ENCODE measurements at regions not wholly inside any gene's neighbourhood (a gene's known extent, or its start where the extent isn't known, plus 50 kb on each side); places are given as distances from the start of the nearest gene placed in this dataset.

DNA sequence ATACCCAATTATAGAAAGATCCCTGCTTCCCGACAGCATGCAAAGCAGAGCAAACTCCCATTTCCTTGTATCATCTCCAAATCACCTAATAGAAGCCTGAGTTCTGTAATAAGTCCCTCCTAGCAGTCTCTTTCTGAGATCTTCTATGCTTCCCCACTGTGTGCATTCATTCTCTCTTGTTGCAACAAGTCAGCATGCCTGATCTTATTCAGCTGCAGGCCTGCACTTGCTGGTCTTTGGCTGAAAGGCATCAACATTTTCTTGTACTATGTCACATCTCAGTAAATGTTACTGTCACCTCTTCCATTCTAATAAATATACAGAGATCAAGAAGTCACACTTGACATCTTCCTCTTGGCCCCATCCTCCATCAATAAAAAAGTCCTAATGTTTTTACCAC, 449.9 kb upstream of the MEX3C start:
- intact Hi-C loops (cut with micrococcal nuclease), result no loop called here

DNA sequence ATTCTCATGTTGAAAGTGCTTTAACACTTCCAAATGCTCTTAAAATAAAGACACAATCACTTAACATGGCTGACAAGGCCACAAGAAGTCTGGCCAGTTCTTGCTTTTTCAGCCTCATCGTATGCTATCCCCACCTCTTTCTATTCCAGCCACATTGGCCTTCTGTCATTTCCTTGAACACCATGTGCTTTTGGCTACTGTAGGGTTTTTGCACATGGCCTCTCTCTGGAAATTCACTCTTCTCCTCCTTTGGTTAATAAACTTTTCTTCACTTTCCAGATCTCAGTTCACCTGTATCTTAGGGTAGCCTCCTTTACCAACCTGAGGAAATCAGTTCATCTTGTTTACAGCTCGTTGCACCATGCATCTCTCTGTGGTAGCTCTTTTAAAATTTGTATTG, 450.5 kb upstream of the MEX3C start:
- intact Hi-C loops (cut with micrococcal nuclease), result no loop called here

DNA sequence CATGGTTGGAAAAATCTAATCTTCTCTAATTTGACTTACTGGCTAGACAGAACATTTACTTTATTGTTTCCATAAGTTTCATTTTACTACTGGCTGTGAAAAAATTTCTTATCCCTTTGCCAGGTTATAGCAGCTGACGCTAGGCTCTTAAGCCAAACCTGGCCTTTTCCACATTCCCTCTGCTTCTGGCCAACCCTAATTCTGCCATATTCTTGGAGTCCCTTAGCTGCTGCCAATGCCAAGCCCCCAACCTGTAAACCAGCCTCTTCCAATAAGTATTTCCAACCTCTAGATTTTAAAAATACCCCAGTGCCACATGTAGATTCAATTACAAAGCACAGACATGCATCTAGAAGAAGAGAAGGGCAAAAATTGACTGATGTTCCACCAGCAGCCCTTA, 452.3 kb upstream of the MEX3C start:
- intact Hi-C loops (cut with micrococcal nuclease), result no loop called here

DNA sequence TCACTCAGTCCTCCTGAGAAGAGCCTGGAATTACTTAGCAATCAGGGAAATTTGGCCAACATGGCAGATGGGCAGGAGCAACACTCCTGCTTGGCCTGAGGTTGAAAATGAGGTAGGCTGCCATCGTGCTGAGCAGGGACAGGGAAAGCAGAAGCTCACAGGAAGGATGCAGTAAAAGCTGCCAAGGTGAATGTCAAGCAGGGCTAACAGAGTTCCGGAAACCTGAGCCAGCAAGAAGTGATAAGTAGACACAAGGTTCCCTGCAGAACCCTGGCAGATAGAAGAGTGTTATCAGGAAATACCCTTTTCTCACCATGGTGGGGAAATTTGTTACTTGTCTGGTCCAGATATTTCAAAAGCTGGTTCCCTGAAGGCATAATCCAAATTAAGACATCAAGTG, 454.3 kb upstream of the MEX3C start:
- intact Hi-C loops (cut with micrococcal nuclease), result no loop called here

DNA sequence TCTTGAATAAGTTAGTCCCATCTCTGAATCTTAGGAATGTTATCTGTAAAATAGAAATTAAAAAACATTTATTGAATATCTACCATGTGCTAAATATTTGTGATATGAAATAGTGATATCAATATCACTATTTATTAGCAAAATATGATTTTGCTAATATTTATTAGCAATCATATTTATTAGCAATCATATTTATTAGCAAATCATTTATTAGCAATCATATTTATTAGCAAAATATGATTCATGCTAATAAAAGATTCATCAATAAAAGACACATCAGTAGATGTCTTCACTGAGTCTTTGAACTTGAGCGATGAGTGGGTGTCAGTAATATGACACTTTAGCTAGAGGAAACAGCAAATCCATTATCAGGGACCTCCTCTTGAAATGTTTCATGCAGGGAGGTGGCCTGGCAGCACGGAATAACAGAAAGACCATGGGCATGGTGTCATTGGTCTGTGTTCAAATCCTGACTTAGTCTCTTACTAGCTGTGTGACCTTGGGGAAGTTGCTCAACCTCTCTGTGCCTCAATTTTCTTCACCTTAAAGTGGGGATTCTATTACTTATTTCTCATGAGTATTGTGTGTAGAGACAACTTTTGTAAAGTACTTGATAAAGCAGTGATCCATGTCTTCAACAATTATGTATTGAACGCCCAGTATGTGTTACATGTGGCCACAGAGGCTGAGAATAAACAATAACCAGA, 456.2 kb upstream of the MEX3C start:
- intact Hi-C loops (cut with micrococcal nuclease), result no loop called here

DNA sequence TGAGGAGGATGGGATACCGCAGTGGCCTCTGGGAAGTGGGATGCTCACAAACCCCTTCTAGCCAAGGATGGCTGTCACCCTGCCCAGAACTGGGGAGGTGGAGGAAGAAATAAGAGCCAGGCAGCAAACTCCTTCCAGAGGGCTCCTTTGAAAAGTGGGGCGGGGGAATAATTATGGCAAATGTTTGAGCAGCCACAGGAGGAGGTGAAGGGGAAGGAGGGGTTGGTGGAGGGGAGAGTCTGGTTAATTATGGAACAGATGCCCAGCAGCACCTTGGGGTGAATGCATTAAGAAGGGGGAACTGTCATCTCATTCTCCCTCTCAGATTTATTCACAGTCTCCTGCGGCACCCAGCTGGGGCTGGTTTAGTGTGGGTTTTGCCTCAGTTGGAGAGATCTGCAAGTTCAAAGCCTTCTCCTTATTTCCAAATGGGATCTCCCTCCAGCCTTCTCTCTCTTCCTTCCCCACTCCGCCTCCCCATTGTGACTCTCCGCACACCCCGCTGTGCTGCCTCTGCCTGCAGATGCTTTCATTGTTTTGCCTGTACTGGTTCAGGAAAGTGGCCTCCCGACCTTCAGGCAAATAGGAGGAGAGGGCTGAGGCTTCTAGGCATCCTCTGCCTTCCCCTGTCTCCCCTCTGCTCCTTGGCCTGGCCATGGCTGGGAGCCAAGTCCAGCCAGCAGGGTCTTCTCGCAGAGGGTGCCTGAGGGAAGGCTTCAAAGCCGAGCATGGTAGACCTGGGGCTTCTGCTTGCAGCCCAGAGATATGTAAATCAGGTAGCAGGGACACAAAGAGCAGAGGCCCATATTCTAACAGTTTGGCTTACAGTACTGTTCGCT, 457.2 kb upstream of the MEX3C start:
- intact Hi-C loops (cut with micrococcal nuclease), result no loop called here

DNA sequence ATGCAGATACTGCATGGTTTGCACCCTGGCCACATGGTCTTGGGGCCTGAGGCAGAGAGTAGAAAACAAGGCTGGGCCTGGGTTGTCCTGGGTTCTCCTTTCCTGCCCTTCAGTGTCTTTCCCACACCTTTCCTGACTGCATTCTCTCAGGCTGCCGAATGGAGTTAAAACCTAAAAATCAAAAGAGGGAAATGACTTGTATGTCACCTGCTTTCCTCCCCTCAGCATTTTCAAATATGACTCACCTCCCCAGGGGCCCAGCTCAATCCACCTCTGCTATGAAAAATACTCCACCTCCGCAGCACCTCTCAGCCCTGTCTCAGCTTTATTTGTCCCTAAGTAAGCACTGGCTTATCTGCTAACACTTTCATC, 457.8 kb upstream of the MEX3C start:
- intact Hi-C loops (cut with micrococcal nuclease), result no loop called here

DNA sequence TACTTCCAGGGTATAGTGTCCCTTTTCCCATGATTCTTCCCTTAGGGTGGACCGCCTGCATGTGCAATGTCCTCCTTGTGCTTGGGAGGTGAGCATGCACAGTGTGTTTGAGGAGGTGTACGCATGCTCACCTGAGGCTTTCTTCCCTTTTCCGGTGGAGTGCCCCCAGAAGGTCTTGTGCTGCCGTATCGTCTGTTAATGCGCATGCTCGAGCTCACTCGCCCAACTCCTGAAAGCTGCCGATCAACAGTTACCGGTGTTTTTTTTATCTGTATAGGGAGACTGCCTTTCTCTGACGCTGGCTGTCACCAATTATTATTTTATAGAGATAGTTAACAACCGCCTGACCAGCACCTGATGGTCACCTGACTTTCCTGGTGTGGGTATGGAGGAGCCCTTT, 458.8 kb upstream of the MEX3C start:
- intact Hi-C loops (cut with micrococcal nuclease), result no loop called here

DNA sequence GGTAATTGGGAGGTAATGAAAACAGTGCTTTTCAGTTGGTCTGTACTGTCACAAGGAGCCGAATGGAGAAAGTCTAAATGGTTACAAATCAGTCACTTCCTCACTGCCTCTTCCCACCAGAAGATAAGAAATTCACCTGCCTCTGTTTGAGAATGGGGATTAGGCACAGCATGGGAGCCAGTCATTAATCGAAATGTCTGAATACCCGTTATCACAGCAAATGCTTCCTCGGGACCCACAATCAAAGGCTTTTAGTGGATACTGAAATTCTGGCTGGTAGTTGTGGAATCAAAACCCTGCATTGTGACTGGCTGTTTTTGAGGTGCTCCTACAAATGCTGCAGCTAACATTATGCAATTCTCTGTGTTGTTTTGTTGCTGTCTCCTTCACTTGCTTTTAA, 461.0 kb upstream of the MEX3C start:
- intact Hi-C loops (cut with micrococcal nuclease), result no loop called here

DNA sequence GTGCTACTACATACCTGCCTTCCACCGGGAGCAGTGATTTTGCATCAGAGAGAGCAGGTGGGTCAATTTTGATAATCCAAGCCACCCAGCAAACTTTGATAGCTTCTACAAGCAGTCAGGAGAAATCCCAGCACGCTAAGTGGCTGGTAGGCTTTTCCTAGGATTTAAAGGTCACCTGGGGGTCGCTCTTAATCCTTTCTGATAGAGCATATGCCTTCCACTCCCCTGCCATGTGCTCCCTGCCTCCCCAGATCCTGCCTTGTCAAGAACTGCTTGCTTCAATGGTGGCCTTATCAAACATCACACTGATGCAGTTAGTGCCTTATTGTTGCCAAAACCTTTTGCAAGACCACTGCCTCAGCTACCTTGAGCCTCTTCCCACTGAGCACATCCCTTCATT, 462.3 kb upstream of the MEX3C start:
- intact Hi-C loops (cut with micrococcal nuclease), result no loop called here

DNA sequence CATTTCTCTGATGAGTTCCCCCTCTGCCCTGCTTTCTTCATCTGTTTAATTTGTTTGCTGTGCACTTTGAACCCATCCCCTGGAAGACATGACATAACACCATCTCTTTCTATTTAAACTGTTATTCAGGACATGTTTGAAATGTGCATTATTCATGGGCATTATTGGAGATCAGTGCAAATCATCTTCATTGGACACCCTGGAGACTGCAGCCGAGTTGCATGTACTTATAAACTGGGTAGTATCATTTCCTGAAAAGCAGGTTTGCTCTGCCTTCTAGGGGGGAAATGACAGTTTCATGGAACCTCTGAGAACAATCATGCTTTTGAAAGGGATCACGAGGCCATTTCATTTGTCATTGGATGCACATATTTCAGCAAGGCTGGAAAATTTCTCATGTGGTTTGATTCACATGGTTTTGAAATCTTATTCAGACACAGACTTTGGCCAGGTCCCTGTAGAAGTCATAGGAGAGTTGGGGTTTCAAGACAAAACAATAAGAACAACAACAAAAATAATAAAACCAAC, 462.8 kb upstream of the MEX3C start:
- intact Hi-C loops (cut with micrococcal nuclease), result no loop called here

DNA sequence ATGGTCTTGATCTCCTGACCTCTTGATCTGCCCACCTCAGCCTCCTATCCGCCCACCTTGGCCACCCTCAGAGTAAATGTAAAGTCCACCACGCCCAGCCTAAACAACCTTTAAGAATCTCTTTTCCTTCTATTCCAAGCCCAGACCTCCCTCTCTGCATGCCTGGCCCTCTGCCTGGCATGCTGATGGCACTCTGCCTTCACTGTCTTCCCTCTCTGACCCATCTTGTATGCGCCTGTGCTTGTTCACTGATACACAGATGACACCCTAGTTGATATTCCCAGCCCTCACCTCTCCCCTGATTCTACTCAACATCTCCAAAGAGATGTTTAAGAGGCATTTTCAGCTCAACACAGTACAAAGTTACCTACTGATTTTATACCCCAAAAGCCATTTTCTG, 466.8 kb upstream of the MEX3C start:
- intact Hi-C loops (cut with micrococcal nuclease), result no loop called here

DNA sequence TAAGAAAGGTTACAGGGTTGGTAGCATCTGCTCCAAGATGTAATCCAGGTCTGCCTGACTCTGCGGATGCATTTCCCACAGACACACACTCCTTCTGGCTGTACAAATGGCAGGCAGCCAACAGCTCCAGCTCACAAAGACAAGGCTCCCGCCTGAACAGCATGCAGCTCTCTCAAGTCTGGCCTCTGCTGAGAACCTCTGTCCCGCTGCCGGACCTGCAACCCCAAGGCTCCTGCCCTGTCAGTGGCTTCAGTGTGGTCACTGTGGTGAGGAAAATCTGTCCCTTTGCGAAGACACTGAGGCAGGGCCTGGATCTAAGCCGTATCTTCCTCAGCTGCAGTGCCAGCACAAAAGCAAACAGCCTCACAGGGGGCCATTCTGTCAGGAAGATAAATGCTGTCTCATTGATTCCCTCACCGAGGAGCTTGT, 469.3 kb upstream of the MEX3C start:
- intact Hi-C loops (cut with micrococcal nuclease), result no loop called here

DNA sequence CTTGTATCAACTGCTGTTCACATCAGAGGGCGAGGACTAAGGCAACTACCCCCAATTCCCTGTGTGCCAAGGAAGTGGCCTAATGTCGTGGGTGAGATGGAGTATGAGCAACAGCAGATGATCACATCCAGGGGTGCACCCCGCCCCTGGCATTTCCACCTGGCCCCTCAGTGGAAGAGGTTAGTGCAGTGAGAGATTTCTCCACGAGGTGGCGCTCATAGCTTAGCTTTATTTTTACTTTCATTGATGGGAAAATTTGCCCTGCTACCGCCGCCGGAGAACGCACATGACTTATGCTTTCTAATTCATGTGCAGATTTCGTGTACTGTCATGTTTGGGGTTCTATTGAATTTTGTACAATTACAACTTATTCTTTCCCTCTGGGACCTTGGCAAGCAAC, 470.6 kb upstream of the MEX3C start:
- intact Hi-C loops (cut with micrococcal nuclease), result no loop called here

DNA sequence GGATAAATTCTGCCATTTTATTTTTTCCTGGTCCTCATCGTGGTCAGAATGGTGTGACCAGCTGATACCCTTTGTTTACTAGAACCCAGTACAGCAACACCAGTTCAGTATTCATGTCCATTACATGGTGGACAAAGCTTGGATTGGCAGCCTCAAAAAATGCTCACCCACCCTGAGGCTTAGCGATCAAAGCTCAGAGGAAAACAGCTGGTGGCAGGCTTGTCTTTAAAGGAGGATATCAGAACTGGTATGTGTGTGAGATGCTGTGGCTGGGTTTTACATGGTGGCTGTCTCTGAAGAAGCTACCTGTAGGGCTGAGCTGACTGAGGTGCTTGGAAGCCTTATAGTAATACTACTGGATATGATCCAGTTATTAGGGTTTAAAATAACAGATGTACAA, 471.1 kb upstream of the MEX3C start:
- intact Hi-C loops (cut with micrococcal nuclease), result no loop called here

DNA sequence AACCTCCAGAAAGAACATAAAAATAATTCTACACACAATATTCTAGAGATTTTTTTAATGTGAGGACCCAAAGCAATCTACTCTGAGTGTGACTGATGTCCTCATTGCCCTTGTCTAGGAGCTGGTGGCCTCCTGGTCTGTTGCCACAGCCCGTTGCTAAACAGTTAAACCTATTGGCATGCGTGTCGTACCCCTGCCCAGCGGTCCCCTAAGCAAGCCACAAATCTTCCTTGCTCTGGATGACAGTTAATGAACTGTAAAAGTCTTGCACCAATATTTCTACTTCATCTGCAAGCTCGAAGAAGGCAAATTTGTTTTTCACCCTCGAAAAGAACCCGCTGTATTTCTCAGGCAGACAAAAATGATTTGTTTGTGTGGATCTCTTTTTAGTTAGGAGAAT, 489.1 kb upstream of the MEX3C start:
- intact Hi-C loops (cut with micrococcal nuclease), result no loop called here

DNA sequence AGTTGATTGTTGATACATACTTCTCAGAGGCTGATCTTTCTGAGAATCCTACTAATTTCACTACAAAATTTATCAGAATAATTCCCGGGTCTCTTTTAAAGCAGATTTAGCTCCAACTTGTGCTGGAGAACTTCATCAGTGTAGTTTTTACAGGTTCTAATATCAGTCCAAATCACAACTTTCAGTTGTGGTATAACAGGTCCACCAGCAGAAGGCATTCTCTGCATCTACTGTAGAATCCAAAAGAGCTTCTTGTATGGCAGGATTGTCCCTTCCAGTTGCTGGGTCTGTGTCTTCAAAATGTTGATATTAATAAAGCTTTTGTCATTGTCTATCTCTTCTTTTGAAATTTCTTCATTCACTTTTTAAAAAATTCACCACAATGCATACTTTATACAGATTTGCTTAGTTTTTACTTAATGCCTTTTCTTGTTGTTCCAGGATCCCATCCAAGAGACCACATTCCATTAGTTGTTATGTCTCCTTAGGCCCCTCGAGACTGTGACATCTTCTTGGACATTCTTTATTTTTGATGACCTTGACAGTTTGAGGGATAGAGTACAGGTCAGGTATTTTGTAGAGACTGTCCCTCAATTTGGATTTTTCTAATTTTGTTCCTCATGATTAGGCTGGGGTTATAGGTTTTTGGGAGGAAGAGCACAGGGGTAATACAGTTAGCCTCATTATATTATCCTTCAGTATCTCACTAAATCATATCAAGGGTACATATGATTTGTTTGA, 490.5 kb upstream of the MEX3C start:
- intact Hi-C loops (cut with micrococcal nuclease), result no loop called here

DNA sequence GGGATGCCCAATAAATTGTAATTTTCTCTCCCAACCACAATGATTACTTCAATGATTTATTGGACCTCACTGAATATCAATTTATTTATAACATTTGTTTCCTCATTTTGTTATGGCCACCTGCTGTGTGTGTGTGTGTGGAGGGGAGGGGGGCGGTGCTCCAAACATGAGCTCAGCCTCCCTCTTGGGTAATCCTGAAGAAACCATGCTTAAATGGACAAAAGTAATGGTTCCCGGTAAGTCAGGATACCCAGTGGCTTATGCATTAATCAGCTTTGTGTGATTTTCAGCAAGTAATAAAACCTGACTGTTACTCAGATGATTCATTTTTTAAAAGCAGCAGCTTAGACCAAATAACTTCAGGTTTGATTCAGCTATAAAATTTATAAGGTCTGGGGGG, 495.1 kb upstream of the MEX3C start:
- intact Hi-C loops (cut with micrococcal nuclease), result no loop called here

DNA sequence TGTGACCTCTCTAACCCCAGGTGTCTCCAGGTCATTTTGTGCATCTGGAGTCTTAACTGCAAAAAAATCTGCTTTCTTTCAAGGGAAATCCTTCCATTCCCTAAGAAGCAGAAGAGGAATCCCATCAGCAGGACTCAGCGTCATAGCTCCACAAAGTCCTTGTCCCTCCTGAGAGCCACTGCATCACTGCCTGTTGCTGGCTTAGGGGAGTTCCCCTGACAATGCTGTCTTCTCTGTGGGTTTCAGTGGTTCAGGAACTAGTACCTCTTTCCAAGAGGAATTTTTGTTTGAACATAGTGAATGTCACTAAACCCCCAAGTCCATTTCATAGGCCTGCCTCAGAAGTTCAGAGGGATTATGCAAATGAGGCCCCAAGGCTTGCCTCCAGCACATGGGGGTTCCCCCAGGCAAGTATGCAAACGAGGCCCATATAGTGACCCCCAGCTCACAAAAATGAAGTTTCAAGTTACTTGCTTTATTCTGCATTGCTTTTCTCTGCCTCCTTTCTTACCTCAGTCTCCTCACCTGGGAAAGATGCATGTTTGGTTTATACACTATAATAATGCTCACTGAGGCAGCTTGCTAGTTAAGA, 513.9 kb upstream of the MEX3C start:
- intact Hi-C loops (cut with micrococcal nuclease), result no loop called here

DNA sequence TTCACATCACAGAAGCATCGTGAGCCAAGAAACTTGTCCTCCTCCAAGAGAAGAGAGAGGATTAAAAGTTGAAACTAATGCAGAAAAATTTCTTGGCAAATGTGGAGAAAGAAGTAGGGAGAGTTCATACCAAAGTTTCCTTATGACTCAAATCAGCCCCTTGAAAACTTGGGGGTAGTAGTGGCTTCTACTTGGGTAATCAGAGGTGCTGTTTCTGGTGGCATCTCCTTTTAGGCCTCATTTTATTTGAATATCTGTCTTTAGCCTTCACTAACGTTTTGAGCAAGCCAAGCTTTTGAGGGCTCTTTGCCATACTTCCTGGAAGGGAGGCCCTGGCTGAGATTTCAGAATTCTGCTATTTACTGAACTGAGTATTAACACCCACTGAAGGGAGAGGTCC, 515.3 kb upstream of the MEX3C start:
- intact Hi-C loops (cut with micrococcal nuclease), result no loop called here

DNA sequence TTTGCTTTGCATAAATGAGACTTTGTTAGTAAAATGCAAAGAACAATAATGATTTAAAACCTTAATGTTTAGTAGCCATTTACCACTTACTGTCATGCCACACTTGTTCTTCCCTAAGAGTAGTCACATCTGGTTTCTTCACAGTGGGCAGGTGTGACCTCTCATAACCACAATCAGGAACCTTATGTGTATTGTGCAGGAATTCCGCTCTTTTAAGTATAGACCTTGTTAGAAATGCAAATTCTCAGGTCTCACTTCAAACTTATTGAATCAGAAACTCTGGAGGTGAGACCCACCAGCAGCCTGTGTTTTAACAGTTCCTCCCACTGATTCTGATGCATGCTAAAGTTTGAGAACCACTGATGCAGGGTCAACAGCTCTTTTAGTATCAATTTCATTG, 518.8 kb upstream of the MEX3C start:
- intact Hi-C loops (cut with micrococcal nuclease), result no loop called here

DNA sequence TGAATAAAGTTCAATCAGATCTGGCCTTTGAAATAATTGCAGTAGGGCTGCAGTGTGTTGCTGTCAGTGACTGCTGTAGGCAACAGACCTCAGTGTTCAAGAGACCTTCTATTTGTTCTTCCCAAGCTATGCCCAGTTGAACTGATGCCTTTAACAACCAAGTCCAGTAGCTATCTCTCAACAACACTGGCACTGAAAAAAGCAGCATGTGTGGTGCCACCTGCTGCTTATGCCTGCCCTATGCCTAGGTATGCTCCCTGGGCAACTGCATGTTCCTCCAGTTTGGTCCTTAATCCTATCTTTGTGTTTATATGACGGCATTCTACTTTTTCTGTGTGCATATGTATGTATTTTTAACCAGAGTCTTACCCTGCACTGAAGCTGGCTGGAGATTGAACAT, 523.9 kb upstream of the MEX3C start:
- intact Hi-C loops (cut with micrococcal nuclease), result no loop called here
